ENCODE measurements at regions not wholly inside any gene's neighbourhood (a gene's known extent, or its start where the extent isn't known, plus 50 kb on each side); places are given as distances from the start of the nearest gene placed in this dataset.

DNA sequence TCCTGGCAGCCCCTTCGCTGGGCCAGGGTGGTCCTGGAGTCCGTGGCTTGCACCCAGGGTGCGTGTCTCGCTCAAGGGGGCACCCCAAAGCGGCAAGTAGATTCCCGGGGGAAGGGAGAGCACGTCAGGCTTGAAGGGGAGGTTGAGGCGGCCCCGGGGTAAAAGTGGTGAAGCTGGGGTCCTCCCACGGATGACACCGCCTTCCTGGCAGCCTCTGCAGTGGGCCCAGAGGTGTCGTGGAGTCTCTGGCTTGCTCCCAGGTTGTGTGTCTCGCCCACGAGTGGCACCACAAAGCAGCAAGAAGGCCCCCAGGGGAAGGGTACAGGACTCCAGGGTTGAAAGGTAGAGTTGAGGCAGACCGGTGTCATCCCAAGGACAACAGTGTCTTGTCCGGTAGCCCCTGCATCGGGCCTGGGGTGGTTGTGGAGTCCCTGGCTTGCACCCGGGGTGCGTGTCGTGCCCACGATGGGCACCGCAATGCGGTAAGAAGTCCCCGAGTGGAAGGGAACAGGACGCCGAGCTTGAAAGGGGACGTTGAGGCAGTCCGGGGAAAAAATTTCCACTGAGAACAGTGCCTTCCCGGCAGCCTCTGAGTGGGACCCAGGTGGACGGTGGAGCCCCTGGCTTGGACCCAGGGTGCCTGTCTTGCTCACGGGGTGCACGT is 158.0 kb upstream of the ALG10B start:
- no peaks in the 10 kb centered on the region; the same call in 1 of the 2 replicates for H3K36me3 Mint-ChIP-seq (ENCODE audit: low read depth)
- H3K4me3 Mint-ChIP-seq = no peak overlapping the region
- DNase-seq = no peak
- H3K27me3 Mint-ChIP-seq (ENCODE audit: insufficient read depth) = no peaks in the 10 kb centered on the region; the same call in 1 of the 2 replicates
- peaks cover 57% of the 10 kb centered on the region for H3K9me3 Mint-ChIP-seq
- no peaks in the 10 kb centered on the region for H3K4me1 Mint-ChIP-seq (ENCODE audit: low read depth)
- TF ChIP-seq, protein P1, sequence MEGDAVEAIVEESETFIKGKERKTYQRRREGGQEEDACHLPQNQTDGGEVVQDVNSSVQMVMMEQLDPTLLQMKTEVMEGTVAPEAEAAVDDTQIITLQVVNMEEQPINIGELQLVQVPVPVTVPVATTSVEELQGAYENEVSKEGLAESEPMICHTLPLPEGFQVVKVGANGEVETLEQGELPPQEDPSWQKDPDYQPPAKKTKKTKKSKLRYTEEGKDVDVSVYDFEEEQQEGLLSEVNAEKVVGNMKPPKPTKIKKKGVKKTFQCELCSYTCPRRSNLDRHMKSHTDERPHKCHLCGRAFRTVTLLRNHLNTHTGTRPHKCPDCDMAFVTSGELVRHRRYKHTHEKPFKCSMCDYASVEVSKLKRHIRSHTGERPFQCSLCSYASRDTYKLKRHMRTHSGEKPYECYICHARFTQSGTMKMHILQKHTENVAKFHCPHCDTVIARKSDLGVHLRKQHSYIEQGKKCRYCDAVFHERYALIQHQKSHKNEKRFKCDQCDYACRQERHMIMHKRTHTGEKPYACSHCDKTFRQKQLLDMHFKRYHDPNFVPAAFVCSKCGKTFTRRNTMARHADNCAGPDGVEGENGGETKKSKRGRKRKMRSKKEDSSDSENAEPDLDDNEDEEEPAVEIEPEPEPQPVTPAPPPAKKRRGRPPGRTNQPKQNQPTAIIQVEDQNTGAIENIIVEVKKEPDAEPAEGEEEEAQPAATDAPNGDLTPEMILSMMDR (IDR thresholded peaks at IDR 0.05) = no peak
- H3K27ac Mint-ChIP-seq = no peak overlapping the region

DNA sequence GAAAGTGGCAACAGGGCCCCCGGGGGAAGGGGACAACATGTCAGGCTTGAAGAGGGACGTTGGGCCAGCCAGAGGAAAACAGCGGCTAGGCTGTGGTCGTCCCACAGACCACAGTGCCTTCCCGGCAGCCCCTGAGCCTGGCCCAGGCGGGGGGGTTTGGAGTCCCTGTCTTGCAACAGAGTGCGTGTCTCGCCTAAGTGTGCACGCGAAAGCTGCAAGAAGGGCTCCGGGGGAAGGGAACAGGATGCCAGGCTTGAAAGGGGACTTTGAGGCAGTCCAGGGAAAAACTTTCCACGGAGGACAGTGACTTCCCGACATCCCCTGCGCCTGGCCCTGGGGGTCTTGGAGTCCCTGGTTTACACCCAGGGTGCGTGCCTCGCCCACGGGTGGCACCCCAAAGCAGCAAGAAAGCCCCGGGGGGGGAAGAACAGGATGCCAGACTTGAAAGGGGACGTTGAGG is 157.5 kb upstream of the ALG10B start:
- Mint-ChIP-seq H3K36me3 (ENCODE audit: low read depth) (no peaks in the 10 kb centered on the region; the same call in 1 of the 2 replicates), H3K27ac (no peak overlapping the region), H3K9me3 (peaks cover 56% of the 10 kb centered on the region), H3K27me3 (ENCODE audit: insufficient read depth) (no peaks in the 10 kb centered on the region; the same call in 1 of the 2 replicates), H3K4me3 (no peak overlapping the region), H3K4me1 (ENCODE audit: low read depth) (no peaks in the 10 kb centered on the region)
- DNase-seq = no peak
- TF ChIP-seq, protein P1 (IDR thresholded peaks at IDR 0.05) = no peak

DNA sequence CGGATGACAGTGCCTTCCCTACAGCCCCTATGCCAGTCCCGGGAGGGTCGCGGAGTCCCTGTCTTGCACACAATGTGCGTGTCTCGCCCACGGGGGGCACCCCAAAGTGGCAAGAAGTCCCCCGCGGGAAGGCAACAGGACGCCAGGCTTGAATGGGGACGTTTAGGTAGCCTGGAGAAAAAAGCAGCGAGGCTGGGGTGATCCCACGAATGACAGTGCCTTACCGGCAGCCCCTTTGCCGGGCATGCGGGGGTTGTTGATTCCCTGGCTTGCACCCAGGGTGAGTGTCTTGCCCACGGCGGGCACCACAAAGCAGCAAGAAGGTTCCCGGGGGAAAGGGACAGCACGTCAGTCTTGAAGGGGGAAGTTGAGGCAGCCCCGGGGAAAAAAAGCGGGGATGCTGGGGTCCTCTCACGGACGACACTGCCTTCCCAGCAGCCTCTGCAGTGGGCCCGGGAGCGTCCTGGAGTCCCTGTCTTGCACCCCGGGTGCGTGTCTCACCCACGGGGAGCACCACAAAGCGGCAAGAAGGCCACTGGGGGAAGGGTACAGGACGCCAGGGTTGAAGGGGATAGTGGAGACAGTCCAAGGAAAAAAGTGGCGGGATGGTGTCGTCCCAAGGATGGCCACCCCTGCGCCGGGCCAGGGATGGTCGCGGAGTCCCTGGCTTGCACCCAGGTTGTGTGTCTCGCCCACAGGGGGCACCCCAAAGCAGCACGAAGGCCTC is 156.8 kb upstream of the ALG10B start:
- H3K36me3 Mint-ChIP-seq (ENCODE audit: low read depth) = no peaks in the 10 kb centered on the region; the same call in 1 of the 2 replicates
- H3K4me3 Mint-ChIP-seq = no peak overlapping the region
- H3K27me3 Mint-ChIP-seq (ENCODE audit: insufficient read depth) = no peaks in the 10 kb centered on the region; the same call in 1 of the 2 replicates
- no peak for DNase-seq
- TF ChIP-seq, protein P1 (IDR thresholded peaks at IDR 0.05) = no peak
- H3K9me3 Mint-ChIP-seq = peaks cover 54% of the 10 kb centered on the region
- no peaks in the 10 kb centered on the region for H3K4me1 Mint-ChIP-seq (ENCODE audit: low read depth)
- no peak overlapping the region for H3K27ac Mint-ChIP-seq

DNA sequence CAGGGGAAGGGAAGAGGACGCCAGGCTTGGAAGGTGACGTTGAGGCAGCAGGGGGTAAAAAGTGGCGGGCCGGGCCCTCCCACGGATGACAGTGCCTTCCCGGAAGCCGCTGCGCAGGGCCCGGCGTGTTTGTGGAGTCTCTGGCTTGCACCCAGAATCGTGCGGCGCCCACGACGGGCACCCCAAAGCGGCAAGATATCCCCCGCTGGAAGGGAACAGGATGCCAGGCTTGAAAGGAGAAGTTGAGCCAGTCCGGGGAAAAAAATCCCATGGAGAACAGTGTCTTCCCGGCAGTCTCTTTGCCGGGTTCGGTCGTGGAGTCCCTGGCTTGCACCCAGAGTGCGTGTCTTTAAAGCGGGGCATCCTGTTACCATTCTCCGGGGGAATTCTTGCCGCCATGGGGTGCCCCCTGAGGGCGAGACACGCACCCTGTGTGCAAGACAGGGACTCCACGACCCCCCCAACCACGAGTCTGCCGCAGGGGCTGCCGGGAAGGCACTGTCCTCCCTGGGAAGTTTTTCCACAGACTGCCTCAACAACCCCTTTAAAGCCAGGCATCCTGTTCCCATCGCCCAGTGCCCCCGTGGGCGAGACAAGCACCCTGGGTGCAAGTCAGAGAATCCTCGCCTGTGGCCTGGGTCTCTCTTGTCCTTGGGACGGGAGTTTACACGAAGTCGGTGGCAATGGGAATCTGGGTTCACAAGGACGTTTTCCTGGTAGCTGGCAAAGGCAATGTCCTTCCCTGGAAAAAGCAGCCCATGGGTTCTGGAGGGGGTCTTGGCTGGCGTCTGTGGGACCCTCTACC is 156.1 kb upstream of the ALG10B start:
- TF ChIP-seq, protein P1 (IDR thresholded peaks at IDR 0.05) = no peak
- Mint-ChIP-seq H3K36me3 (ENCODE audit: low read depth) (no peaks in the 10 kb centered on the region; the same call in 1 of the 2 replicates), H3K9me3 (peaks cover 47% of the 10 kb centered on the region), H3K27me3 (ENCODE audit: insufficient read depth) (no peaks in the 10 kb centered on the region; the same call in 1 of the 2 replicates), H3K4me3 (no peak overlapping the region), H3K4me1 (ENCODE audit: low read depth) (no peaks in the 10 kb centered on the region), H3K27ac (no peak overlapping the region)
- no peak for DNase-seq

Data from HFFc6 (cell line).